ENCODE measurements at regions not wholly inside any gene's neighbourhood (a gene's known extent, or its start where the extent isn't known, plus 50 kb on each side); places are given as distances from the start of the nearest gene placed in this dataset.
"Not testable (repeated sequence)": the region's sequence is repeated elsewhere in the genome, so short reads cannot be mapped to it uniquely, and the experiment has no call there.

DNA sequence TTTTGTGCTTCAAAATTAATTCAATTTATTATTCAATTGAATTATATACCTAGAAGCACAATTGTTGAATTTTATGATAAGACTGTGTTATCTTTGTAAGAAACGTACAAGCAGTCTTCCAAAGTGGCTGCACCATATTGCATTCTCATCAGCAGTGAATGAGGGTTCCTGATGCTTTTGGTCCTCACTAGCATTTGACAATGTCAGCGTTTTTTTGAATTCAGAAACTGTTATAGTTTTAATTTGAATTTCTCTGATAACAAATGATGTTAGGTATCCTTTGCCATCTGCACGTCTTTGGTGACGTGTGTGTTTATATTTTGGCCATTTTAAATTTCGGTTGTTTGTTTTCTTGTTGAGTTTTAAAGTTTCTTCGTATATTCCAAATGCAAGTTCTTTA, 553.0 kb upstream of the ZP4 start:
- no peak overlapping the region for H3K4me3 ChIP-seq (ENCODE audit: low read depth, low read length)
- TF ChIP-seq, protein P1, sequence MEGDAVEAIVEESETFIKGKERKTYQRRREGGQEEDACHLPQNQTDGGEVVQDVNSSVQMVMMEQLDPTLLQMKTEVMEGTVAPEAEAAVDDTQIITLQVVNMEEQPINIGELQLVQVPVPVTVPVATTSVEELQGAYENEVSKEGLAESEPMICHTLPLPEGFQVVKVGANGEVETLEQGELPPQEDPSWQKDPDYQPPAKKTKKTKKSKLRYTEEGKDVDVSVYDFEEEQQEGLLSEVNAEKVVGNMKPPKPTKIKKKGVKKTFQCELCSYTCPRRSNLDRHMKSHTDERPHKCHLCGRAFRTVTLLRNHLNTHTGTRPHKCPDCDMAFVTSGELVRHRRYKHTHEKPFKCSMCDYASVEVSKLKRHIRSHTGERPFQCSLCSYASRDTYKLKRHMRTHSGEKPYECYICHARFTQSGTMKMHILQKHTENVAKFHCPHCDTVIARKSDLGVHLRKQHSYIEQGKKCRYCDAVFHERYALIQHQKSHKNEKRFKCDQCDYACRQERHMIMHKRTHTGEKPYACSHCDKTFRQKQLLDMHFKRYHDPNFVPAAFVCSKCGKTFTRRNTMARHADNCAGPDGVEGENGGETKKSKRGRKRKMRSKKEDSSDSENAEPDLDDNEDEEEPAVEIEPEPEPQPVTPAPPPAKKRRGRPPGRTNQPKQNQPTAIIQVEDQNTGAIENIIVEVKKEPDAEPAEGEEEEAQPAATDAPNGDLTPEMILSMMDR (IDR thresholded peaks at IDR 0.05; ENCODE audit: control insufficient read depth, extremely low read depth, insufficient read depth) = no peak
- DNase-seq (ENCODE audit: low read depth) = no peak

DNA sequence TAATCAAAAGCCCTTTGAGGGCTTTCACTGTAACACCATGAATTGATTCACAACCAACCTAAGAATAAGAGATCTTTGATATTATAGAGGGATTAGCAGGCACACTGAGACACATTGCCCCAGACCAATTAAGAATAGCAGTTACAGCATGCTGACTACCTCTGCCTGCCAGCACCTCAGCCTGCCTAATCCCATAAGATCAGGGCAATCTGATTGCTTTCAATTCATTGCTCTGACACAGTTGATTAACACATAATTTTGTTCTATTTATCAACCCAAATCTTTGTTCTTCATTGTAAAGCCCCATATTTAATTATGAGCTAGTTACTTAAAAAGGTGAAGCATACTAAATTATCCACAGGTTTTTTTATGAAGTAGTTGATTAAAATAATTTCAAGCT, 548.8 kb upstream of the ZP4 start:
- TF ChIP-seq, protein P1 (IDR thresholded peaks at IDR 0.05; ENCODE audit: control insufficient read depth, extremely low read depth, insufficient read depth) = no peak
- no peak for DNase-seq (ENCODE audit: low read depth)
- no peak overlapping the region for H3K4me3 ChIP-seq (ENCODE audit: low read depth, low read length)

DNA sequence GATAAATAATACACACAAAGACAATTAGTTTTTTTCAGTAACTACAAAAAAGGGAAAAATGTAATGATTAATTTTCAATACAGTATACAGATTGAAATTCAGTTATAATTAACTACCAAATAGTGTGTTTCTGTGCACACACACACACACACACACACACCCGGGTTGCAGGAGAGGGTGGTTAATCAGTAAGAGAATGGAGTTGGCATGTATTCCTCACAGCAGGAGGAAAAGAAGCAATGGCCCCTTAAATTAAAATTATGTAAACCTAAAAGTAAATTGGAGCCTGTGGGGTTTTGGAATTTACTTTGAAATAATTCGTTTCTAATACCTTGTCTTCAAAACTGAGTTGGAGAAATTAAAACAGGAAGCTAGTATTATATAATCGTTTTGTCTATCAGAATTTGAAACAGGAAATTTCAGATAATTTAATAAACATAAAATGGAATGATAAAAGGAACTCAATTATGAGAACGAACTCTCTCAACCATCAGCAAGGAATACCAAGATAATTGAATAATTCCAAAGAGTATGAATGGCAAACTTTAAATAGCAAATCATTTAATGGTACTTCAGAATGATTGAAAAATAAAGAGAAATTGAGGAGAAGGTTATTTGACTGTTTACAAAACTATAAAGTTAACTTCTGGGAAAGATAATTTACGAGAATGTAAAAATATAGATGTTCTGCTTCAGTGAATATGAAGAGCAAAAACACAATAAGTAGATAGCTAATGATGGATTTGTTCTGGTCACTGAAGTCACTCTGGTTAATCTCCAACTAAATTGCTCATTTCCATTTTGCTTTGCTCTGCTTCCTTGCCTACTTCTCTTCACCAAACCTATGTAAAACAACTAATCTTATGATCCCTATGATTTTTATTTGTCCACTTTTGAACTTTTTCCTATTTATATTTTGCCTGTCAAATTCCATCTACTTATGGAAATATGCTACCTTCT, 547.9 kb upstream of the ZP4 start:
- TF ChIP-seq, protein P1 (IDR thresholded peaks at IDR 0.05; ENCODE audit: control insufficient read depth, extremely low read depth, insufficient read depth) = no peak
- DNase-seq (ENCODE audit: low read depth) = no peak
- H3K4me3 ChIP-seq (ENCODE audit: low read depth, low read length) = no peak overlapping the region

DNA sequence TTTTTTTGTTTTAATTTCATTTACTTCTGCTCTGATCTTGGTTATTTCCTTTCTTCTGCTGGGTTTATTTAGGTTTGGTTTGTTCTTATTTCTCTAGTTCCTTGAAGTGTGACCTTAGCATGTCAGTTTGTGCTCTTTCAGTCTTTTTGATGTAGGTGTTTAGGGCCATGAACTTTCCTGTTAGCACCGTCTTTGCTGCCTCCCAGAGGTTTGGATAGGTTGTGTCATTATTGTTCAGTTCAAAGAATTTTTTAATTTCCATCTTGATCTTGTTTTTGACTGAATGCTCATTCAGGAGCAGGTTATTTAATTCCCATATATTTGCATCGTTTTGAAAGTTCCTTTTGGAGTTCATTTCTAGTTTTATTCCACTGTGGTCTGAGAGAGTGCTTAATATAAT, 539.0 kb upstream of the ZP4 start:
- not testable (repeated sequence) for DNase-seq (ENCODE audit: low read depth); H3K4me3 ChIP-seq (ENCODE audit: low read depth, low read length)

DNA sequence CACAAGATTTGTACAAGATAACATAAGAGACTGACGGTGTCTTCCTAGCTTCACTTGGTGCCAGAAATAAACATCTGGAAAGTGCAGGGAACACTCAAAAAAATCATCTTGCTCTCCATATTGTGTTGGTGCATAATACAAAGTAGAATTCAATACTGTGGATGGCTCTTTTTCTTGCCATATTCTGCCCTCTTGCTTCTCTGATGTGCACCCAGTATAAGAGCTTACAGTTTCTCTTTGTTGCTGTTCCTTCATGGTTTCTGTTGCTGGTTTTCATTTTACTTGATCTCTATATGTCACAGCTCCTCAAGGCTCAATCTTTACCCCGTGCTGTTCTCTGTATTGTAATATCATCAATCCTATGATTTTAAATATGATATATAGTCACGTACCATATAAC, 528.5 kb upstream of the ZP4 start:
- H3K4me3 ChIP-seq (ENCODE audit: low read depth, low read length) = no peak overlapping the region
- TF ChIP-seq, protein P1 (IDR thresholded peaks at IDR 0.05; ENCODE audit: control insufficient read depth, extremely low read depth, insufficient read depth) = no peak
- DNase-seq (ENCODE audit: low read depth) = no peak

DNA sequence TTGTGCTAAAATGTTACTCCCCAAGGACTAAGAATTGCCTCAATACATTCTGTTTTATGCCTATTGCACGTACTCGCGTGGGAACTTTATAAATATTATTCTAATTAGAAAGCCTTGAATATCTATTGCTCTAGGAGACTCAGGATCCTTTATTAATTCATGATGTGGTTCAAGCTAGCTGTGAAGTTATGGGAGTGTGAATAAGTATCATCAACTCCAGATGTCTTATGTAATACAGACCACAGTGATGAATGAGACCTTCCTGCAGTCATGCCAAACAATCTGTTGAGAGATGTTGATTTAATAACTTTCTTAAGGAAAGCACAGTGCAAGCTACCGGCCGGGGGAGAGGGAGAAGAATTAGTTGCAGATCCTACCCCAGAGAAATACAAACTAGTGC, 519.2 kb upstream of the ZP4 start:
- DNase-seq (ENCODE audit: low read depth) = no peak
- TF ChIP-seq, protein P1 (IDR thresholded peaks at IDR 0.05; ENCODE audit: control insufficient read depth, extremely low read depth, insufficient read depth) = no peak
- no peak overlapping the region for H3K4me3 ChIP-seq (ENCODE audit: low read depth, low read length)

DNA sequence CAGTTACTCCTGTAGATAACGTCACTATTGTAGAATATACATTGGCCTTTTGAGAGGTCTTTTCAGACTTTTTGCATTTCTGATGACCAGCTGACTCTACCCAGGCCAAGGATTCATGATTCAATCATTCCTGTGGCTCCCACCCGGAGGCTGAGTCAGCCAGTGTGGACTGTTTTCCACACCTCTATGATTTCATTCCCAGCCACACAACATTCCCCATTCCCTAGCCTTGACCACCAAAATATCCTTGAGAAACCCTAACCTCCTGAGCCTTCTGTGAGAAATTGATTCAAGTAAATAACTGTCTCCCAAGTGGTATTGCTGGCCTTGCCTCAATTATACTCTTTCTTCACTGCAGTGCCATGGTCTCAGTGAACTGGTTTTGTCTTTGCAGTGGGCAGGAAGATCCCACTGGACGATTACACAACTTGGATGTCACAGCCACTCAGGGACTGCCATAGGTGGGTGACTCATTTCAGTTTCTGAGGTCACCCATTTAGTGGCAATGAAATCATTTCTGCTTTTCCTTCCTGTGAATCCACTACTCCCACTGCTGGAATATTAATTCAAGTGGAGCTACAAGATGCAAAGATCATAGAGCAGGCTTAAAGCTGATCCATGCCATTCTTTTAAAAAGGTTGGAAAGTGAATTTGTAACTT, 518.6 kb upstream of the ZP4 start:
- no peak for DNase-seq (ENCODE audit: low read depth)
- H3K4me3 ChIP-seq (ENCODE audit: low read depth, low read length) = no peak overlapping the region
- TF ChIP-seq, protein P1 (IDR thresholded peaks at IDR 0.05; ENCODE audit: control insufficient read depth, extremely low read depth, insufficient read depth) = no peak
